GM18909 (cell line): ENCODE measurements at regions not wholly inside any gene's neighbourhood (a gene's known extent, or its start where the extent isn't known, plus 50 kb on each side); places are given as distances from the start of the nearest gene placed in this dataset.
"Not testable (repeated sequence)": the region's sequence is repeated elsewhere in the genome, so short reads cannot be mapped to it uniquely, and the experiment has no call there.

Experiments
- ATAC-seq: cut with Tn5 transposase; IDR thresholded peaks from one replicate; pipeline ENCODE4 v1.9.1; 2021; ENCODE audit warnings: mild to moderate bottlenecking; ENCODE audit not compliant: unreplicated experiment, poor library complexity

DNA sequence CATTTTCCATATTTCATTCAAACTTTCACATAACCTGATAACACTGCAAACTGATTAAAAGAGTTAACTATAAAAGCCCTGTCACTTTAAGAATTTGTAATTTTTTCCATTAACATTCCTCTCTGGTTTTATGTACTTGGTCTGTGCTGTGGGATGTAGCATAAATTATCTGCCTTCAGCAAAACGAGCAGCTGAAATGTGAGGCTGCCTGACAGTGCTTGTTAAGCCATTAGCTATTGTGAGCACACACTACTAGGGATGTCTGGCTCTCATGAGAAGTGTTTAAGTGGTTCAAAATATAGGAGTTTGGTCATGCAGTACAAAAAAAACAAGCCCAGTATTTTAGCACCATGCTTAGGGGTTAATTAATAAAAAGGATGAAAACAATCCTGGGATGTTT is 63.0 kb downstream of the HOXA1 start:
- ATAC-seq, result no peak

DNA sequence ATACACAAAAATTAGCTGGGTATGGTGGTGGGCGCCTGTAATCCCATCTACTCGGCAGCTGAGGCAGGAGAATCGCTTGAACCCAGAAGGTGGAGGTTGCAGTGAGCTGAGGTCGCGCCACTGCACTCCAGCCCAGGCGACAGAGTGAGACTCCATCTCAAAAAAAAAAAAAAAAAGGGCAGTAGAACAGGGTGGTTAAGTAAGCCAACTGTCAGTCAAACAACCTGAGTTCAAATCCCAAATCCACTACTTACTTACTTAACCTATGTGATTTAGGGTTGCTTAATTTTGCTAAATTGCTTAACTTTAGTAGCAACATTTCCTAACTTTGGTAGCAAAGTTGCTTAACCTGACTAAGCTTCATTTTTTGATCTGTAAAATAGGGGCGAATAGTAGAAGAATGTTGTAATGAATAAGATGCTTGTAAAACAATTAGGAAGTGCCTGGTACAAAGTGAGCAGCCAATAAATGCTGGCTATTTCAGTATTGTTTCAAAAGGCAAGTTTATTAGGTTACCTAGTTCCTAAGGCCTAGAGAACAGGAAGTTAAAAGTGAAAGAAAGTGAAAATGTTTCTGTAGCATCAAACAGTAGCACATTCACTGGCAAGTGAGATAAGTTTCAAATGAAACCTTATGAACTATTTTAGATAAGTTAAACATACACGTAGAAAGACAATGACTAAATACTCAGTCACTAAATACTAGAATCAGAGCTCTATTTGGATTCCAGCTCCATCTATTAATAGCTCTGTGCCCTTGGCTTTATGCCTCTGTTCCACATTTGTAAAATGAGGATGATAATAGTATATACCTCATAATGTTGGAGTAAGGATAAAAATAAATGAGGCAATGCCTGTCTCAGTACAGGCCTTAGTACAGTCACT is 64.3 kb downstream of the HOXA1 start:
- ATAC-seq, result peak; percentile 59

DNA sequence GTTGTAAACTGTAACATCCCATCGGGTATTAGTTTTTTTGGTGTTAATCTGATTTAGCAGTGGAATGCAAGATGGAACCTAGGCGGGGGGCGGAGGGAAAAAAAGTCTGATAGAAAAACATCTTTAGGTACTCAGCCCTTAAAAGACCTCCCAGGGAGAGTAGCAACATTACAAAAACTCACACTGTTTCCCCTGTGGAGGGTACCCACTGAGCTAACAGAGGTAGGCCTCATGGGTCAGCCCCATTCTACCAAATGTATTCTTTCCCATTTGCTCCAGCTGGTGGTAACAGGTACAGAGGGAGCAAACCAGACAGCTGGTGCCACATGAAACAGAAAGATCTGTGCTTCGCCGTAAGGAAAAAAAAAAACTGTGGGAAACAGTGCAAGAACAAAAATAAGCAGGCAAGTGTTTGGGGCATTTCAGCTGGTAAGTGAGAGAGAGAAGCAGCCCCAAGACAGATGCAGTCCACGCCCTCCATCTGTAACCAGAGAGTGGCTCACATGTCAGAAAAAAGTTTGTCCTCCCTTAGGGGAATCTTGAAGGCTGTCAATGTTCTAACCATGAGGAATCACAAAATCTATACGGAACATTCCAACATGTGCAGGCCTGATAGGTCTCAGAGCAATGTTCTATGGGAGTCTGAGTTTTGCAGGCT is 65.3 kb downstream of the HOXA1 start:
- ATAC-seq, result no peak

DNA sequence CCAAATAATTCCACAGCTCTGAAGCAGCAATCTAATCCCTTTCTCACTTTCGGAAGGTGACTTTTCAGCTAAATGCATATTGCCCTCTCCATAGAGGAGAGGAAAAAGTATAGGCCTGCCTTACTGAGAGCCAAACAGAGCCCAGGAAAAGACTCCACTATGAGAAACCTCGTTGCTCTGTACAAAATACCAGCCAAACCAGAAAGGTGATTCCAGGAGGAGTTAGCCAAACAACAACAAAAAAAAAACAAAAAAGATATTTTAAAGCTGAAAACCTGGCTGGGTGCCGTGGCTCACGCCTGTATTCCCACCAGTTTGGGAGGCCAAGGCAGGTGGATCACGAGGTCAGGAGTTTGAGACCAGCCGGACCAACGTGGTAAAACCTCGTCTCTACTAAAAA is 70.5 kb downstream of the HOXA1 start:
- ATAC-seq, result no peak

DNA sequence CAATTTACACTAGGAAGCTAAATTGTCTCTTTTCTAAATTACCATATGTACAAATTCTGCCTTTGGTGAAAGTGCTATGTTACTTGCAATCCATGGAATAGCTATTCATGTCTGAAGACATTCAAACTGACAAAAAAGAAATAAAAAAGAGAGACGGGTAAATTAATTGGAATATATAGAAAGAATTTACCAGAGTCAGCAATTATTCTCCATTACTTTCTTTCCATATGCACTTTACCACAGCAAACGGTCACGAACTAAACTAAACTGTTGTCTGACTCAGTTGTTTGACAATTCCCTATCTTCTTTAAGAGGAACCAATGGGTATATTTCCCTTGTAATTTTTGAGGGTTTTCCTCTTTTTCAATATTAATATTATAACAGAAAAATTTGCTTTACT is 85.7 kb downstream of the HOXA1 start:
- no peak for ATAC-seq

DNA sequence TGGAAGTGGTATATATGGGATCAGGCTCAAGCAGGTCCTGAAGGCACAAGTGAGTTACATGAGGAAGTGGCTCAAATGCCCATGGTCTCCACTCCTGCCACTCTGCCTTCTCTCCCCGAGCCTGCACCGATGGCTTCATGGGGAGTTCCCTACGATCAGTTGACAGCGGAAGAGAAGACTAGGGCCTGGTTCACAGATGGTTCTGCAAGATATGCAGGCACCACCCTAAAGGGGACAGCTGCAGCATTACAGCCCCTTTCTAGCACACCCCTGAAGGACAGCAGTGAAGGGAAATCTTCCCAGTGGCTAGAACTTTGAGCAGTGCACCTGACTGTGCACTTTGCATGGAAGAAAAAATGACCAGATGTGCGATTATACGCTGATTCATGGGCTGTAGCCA is 95.3 kb downstream of the HOXA1 start:
- ATAC-seq, result no peak

DNA sequence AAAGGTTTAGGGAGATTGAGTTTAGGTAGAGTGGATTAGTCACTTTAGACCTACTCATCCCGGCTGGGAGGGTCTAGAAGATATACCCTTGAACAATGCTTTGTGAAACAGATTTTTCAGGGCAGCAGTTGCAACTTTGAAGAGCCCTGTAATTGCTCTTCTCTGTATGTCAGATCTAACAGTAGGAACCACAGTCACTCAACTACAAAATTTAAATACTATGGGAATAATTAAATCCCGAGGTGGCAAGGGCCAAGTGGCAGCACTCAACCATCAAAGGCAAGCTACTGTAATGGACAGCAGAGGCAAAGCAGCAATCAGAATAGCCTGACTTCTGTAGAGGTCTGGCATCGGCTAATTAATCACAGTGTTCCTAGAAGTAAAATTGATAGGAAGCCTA is 97.5 kb downstream of the HOXA1 start:
- not testable (repeated sequence) for ATAC-seq

DNA sequence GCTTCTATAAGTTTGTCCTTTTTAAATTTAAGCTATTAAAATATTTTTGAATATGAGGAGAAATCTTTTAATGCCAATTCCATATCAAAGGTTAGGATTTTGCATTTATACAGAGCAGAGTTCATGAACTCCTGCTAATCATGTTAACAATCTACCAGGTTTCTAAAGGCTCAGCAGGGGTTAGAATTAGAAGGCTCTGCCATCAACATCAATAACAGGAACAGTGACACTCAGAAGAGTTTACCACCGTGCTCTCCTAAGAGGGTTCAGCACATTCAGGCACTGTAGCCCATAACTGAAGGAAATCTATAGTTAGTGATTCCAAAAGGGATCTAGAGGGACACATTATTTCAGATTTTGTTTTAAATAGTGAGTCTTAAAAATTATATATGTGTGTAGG is 100.1 kb downstream of the HOXA1 start:
- ATAC-seq, result no peak

DNA sequence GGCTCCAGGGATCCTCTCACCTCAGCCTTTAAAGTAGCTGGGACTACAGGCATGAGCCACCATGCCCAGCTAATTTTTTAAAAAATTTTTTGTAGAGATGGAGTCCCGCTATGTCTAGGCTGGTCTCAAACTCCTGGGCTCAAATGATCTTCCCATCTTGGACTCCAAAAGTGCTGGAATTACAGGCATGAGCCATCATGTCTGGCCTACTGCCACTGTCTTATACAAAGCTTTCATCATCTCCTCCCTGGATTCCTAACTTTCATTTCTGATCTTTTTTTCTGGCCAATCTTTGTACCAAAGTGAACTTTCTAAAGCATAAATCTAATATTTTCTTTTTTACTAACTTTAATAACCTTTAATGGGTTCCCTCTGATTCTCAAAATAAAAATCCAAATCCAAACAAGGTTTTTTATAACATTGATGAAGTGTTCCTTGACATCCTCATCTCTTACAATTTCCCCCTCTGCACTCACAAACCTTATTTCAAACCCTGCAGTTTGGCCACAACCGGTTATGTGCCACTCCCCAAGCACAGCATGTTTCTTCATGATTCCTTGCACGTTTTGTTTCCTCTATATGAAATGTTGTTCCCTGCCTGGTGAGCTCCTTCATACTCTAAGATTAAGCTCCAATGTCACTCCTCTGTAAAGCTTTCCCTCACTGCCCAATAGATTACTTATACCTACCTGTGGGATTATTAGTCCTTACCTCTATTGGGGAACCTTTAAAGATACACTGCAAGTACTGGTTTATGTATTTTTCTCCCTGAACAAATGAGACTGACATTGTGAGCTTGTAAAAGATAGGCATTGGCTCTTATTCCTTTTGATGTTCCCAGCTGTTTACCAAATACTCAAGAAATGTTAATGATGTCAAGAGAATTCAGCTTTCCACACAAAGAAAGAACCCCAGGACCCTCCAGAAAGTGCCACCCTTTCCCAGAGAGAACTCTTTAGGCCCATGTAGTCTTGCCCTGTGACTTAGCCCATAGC is 101.7 kb downstream of the HOXA1 start:
- no peak for ATAC-seq

DNA sequence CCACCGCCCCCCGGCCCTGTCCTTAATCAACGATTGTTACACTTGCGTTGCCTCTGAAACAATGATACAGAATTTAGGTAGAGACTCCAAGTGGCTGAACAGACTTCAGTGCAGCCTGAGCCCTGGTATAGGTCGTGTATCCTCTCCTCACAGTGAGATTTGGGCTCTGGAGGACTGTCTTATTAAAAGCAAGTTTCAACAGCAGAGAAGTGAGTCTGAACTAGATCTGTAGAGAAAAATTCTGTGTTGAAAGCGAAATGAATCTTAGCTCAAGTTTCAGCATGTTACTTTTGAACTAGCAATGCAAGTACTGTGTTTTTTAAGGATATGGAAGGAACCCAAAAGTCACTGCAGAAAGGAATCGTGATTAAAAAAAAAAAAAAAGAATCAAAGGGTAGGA is 103.1 kb downstream of the HOXA1 start:
- no peak for ATAC-seq

DNA sequence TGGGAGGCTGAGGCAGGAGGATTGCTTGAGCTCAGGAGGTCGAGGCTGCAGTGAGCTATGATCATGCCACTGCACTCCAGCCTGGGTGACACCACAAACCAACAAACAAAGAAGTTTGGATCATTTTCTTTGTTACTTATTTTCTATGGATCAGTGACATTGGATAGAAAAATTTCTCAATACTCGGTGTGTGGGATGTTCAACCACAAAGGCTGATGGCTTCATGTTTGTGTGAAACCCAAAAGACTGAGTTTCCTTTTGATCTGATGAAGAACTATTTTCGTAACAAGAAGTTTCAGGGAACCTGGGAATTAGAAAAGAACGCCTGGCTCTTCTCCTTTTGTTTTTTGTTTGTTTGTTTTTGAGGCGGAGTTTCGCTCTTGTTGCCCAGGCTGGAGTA is 104.0 kb downstream of the HOXA1 start:
- ATAC-seq, result no peak

DNA sequence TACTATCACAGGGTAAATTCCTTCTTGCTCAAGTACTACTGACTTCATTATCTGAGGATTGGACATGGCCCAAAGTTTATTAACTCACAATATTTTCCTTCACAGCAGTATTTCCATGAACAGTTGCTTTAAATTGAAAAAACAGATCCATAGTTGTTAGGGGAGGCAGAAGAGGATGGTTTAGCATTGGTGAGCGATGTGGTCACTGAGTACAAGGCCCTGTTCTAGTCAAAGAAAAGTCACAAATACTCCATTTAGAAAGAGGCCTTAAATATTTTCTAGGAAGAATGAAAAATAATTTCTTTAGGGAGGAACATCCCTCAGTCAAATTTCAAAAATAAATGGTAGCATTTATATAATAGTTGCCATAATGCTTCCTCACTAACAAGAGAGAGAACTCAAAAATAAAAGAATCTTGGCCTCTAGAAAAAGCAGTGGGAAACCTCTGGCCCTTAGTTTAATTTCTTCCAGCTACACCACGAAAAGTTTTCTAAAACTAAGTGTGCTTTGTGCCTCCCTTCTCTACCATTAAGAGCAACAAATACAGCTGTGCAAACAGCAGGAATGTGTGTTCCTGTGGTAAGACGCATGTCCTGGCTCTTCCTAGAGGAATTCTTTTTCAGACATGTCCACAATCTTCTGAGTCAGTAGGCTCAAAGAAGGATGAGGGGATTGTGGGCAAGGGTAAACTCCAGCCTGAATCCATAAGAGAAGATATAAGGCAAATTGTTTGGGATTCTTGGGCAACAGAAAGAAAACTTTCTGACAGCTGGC is 105.7 kb downstream of the HOXA1 start:
- ATAC-seq, result no peak

DNA sequence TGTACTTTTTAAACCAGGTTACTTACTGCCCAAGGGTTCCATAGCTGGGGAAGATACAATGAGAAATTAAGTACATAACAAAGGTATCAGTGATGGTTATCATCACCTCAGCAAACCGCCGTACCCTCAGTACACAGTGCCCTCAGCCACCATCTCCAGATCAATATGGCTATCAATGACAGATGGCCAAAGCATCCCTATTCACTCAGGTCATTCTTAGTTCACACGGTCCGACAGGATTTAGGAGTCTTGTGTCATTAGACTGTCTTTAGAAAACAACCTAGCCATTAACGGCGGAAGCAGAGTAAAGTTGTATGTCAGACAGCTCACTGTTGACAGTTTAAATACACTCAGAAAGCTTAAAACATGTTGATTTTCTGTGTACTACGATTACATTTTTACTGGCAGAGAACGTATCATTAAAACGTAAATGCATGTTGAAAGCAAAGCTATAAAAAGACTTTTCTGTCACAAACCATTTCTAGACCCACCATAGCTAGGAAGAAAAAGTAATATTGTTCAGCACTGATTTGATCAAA is 106.9 kb downstream of the HOXA1 start:
- no peak for ATAC-seq

DNA sequence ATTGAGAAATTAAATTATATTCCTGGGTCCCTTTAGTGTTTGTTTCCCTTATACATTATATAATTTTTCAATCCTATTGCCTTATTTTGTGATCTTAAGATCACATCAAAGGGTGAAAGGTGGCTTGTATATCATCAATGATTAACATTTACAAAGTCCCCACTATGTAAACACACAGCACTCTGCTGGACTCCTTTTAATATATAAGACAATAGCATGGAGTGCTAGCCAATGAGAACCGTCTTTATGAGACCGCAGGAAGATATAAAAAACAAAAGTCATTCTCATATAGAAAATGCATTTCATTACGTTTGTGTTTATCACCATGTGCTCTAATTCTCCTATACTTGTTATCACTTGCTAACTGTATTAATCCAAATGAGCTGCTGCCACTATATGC is 108.5 kb downstream of the HOXA1 start:
- ATAC-seq, result no peak

DNA sequence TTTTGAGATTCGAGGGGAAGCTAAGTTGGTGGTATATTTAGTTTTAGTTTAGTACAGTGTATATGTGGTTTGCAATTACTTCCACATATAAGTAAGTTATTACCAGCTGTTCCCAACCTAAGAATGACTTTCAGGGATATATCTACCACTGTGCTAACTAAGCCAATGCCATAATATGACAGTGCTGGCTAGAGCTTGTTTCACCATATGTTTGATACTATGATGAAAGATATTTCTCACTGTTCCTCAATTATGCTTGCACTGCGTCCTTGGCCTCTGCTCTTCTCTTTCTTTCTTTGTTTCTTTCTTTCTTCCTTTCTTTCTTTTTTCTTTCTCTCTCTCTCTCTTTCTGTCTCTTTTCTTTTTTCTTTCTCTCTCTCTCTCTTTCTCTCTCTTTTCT is 113.8 kb upstream of the SKAP2 start:
- no peak for ATAC-seq

DNA sequence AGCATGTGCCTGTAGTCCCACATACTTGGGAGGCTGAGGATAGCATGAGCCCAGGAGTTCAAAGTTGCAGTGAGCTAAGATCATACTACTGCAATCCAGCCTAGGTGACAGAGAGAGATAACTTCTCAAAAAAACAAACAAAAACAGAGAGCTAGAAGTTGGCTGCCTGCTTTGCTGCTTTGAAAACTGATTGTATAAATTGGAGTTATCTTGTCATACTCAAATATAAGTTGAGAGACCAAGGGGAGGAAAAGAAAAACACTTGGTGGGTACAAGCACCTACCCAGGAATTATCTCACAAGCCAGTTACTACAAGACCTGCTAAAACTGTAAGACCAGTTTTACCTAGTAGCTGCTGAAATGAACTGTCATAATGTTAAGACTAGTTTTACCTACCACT is 112.5 kb upstream of the SKAP2 start:
- ATAC-seq, result no peak

DNA sequence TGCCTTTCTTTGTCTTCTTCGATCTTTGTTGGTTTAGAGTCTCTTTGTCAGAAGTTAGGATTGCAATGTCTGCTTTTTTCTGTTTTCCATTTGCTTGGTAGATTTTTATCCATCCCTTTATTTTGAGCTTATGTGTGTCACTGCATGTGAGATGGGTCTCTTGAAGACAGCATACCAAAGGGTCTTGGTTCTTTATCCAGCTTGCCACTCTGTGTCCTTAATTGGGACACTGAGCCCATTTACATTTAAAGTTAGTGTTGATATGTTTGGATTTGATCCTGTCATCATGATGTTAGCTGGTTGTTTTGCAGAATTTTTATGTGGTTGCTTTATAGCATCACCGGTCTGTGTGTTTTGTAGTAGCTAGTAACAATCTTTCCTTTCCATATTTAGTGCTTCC is 107.5 kb upstream of the SKAP2 start:
- ATAC-seq, result not testable (repeated sequence)

DNA sequence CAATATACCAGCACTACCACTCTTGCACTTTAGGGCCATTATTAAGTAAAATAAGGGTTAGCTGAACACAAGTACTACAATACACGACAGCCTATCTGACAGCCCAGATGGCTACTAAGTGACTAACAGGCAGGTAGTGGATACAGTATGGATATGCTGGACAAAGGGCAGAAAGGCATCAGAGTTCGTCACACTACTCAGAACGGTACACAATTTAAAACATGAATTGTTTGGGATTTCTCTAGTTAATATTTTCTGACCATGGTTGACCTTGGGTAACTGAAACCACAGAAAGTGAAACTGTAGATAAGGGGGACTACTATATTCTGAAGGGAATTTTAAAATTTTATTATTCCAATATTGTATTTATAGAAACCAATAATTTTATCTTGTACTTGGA is 101.3 kb upstream of the SKAP2 start:
- ATAC-seq, result no peak

DNA sequence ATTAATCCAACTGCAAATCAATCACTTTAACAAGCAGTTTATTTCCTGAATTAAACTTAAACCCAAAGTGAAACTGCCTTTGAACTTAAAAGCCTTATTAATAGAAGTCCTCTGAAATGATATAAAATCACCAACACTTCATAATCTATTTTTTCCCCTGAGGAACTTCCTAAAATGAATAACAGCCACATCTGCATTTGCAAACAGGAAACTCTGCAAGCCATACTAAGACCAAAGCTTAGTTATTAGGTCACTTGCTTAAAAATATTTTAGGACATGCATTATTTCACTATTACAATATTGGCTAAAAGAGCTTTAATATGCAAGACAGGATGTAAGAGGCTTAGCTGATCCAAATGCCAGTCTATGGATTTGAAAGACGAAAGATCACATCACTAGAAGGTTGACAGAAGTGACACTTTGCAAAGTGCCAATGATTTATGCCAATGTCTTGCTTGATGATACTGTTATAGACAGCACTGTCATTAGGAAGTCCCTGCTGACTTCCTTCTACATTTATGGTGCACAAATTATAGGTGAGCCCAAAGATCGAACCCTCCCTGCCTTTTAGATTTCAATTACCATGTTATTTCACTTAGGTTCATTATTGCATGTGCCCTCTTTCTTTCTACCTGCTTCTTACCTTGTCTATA is 99.9 kb upstream of the SKAP2 start:
- ATAC-seq, result no peak
